GM18505 (cell line): ENCODE measurements at regions not wholly inside any gene's neighbourhood (a gene's known extent, or its start where the extent isn't known, plus 50 kb on each side); places are given as distances from the start of the nearest gene placed in this dataset.

Experiments used
- ATAC-seq: cut with Tn5 transposase; IDR thresholded peaks from one replicate; pipeline ENCODE4 v1.9.1; 2021; ENCODE audit not compliant: unreplicated experiment
- POLR2A ChIP-seq: IDR thresholded peaks from 4 replicates; pipeline ENCODE4 v1.6.1; 2011; ENCODE audit warnings: borderline replicate concordance; ENCODE audit not compliant: insufficient read depth, insufficient read length; ENCODE audit errors: extremely low read depth

DNA sequence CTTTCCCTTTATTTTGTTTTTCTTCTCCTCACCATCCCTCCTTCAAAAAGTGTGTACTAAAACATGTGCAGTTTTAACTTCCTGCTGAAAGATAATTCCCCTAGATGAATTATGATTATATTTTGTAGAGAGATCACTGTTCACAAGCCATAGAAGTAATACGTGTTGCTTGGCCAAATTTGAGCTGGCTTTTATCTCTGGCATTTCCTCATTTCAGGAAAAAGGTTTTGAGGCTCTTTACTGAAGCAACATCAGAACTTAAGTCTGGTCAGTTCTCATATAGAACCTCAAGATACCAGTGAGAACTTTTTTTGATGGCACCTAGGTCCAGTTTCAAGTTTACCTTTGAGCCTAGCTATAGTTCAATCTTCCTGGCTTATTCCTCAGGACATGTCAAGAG, 463.3 kb downstream of the INHBA start:
- no peak for TF ChIP-seq POLR2A
- ATAC-seq = no peak

DNA sequence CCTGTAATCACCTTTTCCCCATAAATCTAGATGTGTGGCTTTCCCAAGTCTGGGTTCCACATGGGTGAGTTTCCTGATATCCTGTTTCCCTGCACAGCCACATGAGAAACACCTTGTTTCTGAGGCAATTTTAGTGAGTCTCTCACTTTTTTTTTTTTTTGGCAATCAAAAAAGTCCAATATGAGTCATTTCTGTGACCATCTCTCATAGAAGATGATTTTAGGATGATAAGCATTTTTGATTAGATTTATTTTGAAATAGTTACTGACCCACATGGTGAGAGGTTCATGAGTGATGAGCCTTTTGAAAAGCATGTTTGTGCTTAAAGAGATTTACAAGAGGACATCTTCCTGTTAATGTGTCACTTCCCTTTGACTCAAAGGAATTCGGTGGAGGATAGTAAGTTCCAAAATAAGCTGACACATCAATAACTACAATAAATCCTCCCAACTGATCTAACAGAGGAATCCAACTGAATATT, 464.0 kb downstream of the INHBA start:
- no peak for ATAC-seq
- no peak for TF ChIP-seq POLR2A

DNA sequence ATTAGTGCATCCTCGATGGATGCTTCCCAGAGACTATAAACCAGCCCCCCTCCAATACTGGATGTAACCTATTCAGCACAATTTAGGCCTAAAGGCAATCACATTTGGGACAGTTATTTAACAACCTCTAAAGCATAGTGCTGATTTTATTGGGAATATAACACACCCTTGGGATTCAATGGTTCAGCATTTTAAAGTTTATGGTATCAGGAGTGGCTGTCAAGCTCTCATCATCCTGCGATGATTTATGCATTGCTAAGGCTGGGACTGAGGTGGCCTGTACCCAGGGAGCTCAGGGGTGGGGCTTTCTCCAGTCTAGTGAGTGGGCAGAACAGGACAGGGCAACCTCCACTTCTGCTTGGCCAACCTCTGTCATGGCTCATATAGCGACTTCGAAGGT, 464.9 kb downstream of the INHBA start:
- no peak for ATAC-seq
- no peak for TF ChIP-seq POLR2A

DNA sequence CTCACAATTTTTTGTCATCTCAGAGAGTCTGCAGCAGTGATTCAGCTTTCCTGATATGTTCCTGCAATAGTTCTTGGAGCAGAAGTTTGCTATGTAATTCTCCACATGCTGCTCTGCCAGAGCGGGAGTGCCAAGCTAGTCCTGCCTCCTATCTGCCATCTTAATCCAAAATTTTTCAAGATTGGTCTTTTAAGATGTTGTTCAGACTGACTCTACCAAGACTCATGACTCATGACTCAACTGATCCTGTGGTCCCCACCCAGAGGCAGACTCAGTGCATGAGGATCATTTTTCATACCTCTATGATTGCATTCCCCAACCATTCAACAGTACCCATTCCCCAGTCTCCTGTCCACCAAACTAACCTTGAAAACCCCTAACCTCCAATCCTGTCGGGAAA, 470.8 kb downstream of the INHBA start:
- TF ChIP-seq POLR2A = no peak
- no peak for ATAC-seq

DNA sequence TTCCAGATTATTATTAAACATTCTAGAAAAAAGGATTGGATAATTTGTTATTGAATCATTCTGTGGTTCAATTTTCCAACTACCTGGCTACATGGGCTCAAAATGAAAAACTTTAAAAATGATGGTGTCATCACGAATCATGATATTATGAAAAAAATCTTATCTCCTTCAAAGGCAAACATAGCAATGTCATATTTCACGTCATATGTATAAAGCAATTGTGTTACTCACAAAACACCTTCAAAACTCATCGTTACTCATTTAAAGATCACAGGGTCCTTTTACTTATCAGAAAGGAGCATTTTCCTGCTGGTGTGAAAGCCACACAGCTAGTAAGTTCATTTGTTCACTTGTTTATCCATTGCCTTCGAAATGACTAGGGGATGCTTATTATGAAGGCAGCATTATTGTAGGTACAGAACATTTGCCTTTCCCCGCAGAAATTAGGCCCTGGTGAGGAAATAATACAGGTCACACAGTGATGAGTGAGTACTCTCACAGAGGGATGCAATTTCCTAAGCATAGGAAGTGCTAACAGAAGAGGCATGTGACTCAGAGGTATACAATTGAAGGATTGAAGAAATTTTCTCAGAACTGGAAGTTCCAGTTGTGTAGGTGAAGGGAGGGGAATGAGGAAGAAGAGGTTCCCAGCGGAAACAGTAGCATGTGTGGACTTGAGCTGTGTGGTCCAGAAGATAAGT, 478.7 kb downstream of the INHBA start:
- no peak for ATAC-seq
- no peak for TF ChIP-seq POLR2A

DNA sequence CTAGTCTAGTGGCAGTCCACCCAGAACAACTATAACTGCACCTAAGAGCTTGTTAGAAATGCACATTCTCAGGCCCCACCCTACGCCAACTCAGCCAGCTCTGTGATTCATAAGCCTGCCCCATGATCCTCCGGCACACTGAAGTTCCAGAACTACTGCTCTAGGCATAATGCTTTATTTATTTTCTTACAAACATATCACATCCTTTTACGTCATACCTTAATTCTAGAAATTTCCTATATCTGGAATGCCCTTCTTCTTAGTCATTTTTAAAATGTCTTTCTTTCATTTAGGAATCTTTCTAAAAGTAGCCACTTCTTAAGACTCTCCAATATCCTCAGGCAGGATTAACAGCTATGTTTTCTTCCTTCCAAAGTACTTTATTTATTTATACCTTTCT, 480.1 kb downstream of the INHBA start:
- no peak for TF ChIP-seq POLR2A
- ATAC-seq = no peak

DNA sequence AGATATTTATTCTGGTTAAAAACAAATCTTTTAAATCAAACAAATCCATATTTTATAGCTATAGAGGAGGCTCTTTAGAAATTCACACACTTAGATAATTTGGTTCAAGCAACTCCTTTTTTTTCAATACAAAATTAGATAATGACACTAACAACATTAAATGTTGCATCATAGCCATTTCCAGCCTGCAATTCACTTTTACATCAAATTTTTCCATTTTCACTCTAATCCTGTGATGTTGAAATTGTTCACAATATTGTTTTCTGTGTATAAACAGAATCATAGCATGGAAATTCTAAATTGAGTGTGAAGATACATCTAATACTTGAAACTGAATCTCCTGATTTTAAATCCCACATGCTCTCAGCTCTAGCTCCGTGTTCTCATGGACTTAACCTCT, 482.6 kb downstream of the INHBA start:
- TF ChIP-seq POLR2A = no peak
- no peak for ATAC-seq

DNA sequence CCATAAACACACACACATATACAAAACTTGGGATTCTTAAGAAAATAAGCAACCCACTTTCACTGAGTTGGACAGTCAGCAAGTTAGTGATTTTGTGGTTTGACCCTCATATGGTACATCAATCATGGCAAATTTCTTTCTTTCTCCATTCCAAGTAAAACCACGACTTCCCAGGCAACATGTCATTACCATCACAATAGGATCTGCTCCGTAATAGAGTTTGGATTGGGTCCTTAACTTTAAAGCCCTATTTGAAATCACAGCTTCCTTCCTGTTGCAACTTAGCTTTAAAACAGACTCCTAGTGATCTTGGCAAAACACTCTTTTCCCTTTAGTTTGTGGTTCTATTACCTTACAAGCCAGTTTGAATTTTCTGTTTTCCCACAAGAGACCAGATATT, 483.6 kb downstream of the INHBA start:
- no peak for ATAC-seq
- no peak for TF ChIP-seq POLR2A

DNA sequence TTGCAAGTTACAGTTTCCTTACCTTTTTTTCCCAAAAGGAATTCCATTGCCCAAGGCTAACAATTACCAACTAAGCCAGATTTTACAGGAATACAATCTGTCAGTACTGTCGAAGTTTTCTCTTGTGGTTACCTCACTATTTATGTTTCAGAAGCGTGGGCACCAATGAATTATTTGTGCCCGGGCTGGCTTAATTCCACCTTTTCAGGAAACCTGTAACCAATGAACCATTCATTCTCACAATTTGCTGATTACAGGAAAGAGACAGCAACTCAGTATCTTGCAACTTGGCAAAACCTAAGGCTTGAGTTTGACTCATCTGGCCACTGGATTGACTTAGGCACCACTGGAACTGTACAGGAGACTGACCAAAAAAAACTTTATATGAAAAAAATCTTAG, 485.6 kb downstream of the INHBA start:
- ATAC-seq = no peak

DNA sequence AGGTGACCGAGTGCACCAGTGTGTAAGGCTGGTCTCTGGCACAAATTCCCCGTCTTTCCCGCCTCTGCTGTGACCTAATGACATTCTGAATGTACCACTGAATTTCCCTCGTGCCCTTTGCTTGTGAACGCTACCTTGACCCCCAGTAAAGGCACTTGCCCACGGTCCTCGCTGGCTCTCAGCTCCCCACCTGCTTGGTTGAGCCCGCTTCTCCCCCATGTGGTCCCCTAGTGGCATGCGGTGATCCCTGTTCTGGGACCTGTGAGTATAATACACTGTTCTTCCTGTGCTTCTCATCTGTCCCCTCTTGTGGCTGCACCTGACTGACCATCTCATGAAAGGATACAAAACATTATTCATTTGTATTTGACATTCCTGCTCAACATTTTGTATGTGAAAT, 495.7 kb downstream of the INHBA start:
- no peak for TF ChIP-seq POLR2A
- ATAC-seq = no peak

More for the DNA sequence above, 485.6 kb downstream of the INHBA start:
- TF ChIP-seq POLR2A = no peak

DNA sequence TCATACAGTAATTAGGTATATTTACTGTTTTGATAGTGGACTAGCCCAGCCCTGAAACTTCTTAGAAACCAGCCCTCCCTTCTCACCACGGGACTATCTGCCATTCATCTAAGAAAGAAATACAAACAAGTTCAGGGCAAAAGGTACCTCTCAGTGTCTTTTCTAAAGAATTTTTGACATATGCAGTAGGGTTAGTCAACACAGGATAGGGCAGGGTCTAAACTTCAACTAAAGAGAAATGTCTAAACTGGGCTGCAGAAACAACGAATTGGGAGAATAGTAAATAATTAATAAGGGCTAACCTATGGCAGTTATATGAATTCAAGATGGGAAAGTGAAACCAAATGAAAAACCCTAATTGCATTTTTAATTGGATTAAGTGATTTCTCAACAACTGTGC, 496.6 kb downstream of the INHBA start:
- ATAC-seq = no peak
- no peak for TF ChIP-seq POLR2A

DNA sequence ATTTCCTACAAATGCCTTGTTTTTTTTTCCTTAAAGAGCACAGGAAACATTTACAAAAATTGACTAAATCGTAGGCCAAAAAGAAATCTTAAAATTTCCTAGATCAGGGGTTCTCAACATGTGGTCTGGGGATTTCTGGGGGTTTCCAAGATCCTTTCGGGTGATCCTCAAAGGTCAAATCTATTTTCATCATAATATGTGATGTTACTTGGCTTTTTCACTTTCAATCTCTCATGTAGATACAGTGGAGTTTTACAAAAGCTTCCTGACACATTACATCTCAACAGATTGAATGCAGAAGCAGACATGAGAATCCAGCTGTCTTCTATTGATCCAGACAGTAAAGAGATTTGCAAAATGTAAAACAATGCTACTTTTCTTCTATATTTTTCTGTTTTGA, 497.3 kb downstream of the INHBA start:
- ATAC-seq = peak; percentile 84
- no peak for TF ChIP-seq POLR2A

DNA sequence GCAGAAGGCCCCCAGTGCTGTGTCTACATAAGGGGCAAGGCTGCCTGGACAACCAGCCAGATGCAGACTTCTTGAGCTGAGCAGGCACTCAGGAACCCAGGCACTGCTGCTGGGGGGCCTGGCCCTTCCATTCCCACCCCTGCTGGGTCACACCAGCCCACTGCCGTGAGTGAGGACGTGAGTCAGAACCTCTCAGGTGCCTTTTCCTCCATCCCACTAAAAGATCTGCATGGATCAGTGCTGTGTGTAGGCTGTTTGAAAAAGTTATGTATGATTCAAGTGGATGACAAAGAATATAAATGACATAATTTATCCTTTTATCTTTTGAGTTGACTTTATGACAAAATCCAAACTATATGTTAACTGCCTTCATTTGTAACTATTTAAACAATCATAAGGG, 499.3 kb downstream of the INHBA start:
- TF ChIP-seq POLR2A = no peak
- no peak for ATAC-seq

DNA sequence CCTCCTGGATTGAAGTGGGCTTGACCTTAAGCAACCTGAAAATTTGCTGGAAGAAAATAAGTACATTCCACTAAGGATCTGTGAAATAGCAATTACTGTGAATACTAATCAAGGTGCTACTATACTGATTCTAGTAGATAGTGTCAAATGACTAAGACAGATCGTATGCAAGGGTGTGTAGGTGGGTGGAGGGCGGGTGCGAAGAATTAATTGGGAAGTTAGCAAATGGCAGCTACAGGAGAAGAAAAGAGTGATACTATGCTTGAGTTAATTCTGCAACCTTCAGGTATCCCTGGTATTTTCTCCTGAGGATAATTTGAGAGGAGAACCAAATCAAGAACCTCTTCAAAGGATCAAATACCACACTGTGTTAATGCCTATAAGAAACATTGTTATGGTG, 501.9 kb downstream of the INHBA start:
- no peak for TF ChIP-seq POLR2A
- ATAC-seq = no peak

DNA sequence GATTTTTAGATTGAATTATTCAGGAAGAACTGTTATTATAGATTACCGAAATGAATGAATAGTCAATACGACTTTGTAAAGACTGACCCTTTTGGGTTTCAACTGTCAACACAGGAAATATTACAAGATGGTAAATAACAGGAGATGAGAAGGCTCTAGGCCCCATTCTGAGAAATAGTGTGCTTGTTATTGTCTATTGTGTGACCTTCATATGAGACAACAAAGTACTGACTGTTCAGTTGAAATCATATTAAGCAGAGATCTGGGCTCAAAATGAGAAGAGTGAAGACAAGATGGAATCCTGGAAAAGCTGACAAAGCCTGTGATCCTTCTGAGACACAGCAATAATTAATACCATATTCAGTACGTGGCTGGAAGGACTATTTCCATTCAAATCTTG, 503.8 kb downstream of the INHBA start:
- TF ChIP-seq POLR2A = no peak

More for the DNA sequence above, 503.8 kb downstream of the INHBA start:
- ATAC-seq = no peak
